Loucy (cell line): ENCODE measurements at regions not wholly inside any gene's neighbourhood (a gene's known extent, or its start where the extent isn't known, plus 50 kb on each side); places are given as distances from the start of the nearest gene placed in this dataset.

Experiments
- H2AFZ ChIP-seq: fragments of 200-600 bp; sonication (generic); 2 replicates; pipeline ENCODE4 v1.6.0; 2016; ENCODE audit warnings: antibody characterized with exemption, mild to moderate bottlenecking, low read length, moderate library complexity
- H3F3A ChIP-seq: fragments of 200-600 bp; 2 replicates; pipeline ENCODE4 v1.6.0; 2016; ENCODE audit warnings: antibody characterized with exemption, low read depth, mild to moderate bottlenecking
- H3K27me3 ChIP-seq: fragments of 200-600 bp; sonication (generic); 2 replicates; pipeline ENCODE4 v1.6.1; 2014; ENCODE audit warnings: low read length, mild to moderate bottlenecking; ENCODE audit not compliant: insufficient read depth, poor library complexity, severe bottlenecking
- H3K36me3 ChIP-seq: fragments of 200-600 bp; sonication (generic); 2 replicates; pipeline ENCODE4 v1.6.1; 2016; ENCODE audit warnings: low read length; ENCODE audit not compliant: insufficient read depth
- H3K4me1 ChIP-seq: fragments of 200-600 bp; sonication (generic); 2 replicates; pipeline ENCODE4 v1.5.1; 2014; ENCODE audit warnings: low read length, mild to moderate bottlenecking; ENCODE audit not compliant: insufficient read depth, poor library complexity, severe bottlenecking
- H3K4me2 ChIP-seq: fragments of 200-600 bp; sonication (generic); 2 replicates; pipeline ENCODE4 v1.6.0; 2014; ENCODE audit warnings: antibody characterized with exemption, low read length, low read depth, mild to moderate bottlenecking; ENCODE audit not compliant: poor library complexity, severe bottlenecking
- H3K4me3 ChIP-seq: fragments of 200-600 bp; sonication (generic); 2 replicates; pipeline ENCODE4 v1.5.1; 2014; ENCODE audit warnings: low read length, mild to moderate bottlenecking, mixed read lengths; ENCODE audit not compliant: poor library complexity, severe bottlenecking
- H3K79me2 ChIP-seq: fragments of 200-600 bp; sonication (generic); 2 replicates; pipeline ENCODE4 v1.6.1; 2014; ENCODE audit warnings: low read length; ENCODE audit not compliant: insufficient read depth
- H3K9ac ChIP-seq: fragments of 200-600 bp; sonication (generic); 2 replicates; pipeline ENCODE4 v1.6.0; 2014; ENCODE audit warnings: mild to moderate bottlenecking, low read depth, low read length, moderate library complexity; ENCODE audit not compliant: poor library complexity, severe bottlenecking
- H3K9me2 ChIP-seq: fragments of 200-600 bp; sonication (generic); replicated peaks from 2 replicates; pipeline ENCODE4 v1.6.1; 2016; ENCODE audit warnings: low read depth, low read length, mixed read lengths
- H3K9me3 ChIP-seq: fragments of 200-600 bp; sonication (generic); 2 replicates; pipeline ENCODE4 v1.6.1; 2014; ENCODE audit warnings: mild to moderate bottlenecking, antibody characterized with exemption, low read length, low read depth; ENCODE audit not compliant: insufficient read depth
- H4K20me1 ChIP-seq: fragments of 200-600 bp; sonication (generic); 2 replicates; pipeline ENCODE4 v1.6.0; 2014; ENCODE audit warnings: antibody characterized with exemption, low read length, mild to moderate bottlenecking; ENCODE audit not compliant: insufficient read depth, poor library complexity, severe bottlenecking
- CTCF ChIP-seq: fragments of 200-600 bp; sonication (generic); conservative IDR thresholded peaks from 2 replicates; pipeline ENCODE4 v1.5.1; 2014; ENCODE audit warnings: mild to moderate bottlenecking, antibody characterized with exemption, low read length
- EZH2phosphoT487 ChIP-seq: fragments of 200-600 bp; IDR thresholded peaks from 2 replicates; pipeline ENCODE4 v1.6.1; 2018; ENCODE audit warnings: antibody characterized with exemption, mild to moderate bottlenecking, moderate library complexity, borderline replicate concordance

DNA sequence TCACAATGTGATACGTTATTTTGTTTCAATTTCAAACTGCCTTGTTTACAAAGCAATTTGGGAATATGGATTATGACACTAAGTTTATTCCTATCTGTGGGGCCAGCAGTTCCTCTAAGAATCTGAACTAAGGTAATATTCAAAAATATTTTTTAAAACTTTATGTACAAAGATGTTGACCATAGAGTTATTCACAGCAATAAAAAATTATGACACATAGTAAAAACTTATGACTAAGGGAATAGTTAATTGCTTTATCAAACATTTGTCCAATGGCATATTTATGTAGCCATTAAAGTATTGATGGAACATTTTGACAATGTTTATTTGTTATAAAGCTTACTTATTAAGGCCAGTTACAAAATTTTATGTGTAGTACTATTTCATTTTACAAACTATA, 73.4 kb upstream of the FREM1 start:
- Histone ChIP-seq H3K27me3 (no peaks in the 10 kb centered on the region), H3K4me1 (no peaks in the 10 kb centered on the region), H3K9me3 (no peaks in the 10 kb centered on the region), H3K36me3 (peaks cover 10% of the 10 kb centered on the region; the same call in 1 of the 2 replicates), H3K9me2 (no peaks in the 10 kb centered on the region), H3K79me2 (no peaks in the 10 kb centered on the region), H4K20me1 (no peaks in the 10 kb centered on the region), H3K4me2 (no peak overlapping the region), H3F3A (no peaks in the 10 kb centered on the region), H2AFZ (no peak overlapping the region), H3K4me3 (no peak overlapping the region), H3K9ac (no peak overlapping the region)
- TF ChIP-seq CTCF: no peak
- TF ChIP-seq EZH2phosphoT487: no peak

GRCh38 chr9:14981291-14981950, 71.2 kb upstream of the FREM1 start:
- Histone ChIP-seq H2AFZ (no peak overlapping the region), H3K4me3 (no peak overlapping the region), H3K9ac (no peak overlapping the region), H3K36me3 (peaks cover 7% of the 10 kb centered on the region; the same call in 1 of the 2 replicates), H3K9me3 (no peaks in the 10 kb centered on the region), H3K9me2 (no peaks in the 10 kb centered on the region), H4K20me1 (no peaks in the 10 kb centered on the region), H3K27me3 (no peaks in the 10 kb centered on the region), H3F3A (no peaks in the 10 kb centered on the region), H3K79me2 (no peaks in the 10 kb centered on the region), H3K4me2 (no peak overlapping the region), H3K4me1 (no peaks in the 10 kb centered on the region)
- TF ChIP-seq EZH2phosphoT487 (no peak), CTCF (no peak)

DNA sequence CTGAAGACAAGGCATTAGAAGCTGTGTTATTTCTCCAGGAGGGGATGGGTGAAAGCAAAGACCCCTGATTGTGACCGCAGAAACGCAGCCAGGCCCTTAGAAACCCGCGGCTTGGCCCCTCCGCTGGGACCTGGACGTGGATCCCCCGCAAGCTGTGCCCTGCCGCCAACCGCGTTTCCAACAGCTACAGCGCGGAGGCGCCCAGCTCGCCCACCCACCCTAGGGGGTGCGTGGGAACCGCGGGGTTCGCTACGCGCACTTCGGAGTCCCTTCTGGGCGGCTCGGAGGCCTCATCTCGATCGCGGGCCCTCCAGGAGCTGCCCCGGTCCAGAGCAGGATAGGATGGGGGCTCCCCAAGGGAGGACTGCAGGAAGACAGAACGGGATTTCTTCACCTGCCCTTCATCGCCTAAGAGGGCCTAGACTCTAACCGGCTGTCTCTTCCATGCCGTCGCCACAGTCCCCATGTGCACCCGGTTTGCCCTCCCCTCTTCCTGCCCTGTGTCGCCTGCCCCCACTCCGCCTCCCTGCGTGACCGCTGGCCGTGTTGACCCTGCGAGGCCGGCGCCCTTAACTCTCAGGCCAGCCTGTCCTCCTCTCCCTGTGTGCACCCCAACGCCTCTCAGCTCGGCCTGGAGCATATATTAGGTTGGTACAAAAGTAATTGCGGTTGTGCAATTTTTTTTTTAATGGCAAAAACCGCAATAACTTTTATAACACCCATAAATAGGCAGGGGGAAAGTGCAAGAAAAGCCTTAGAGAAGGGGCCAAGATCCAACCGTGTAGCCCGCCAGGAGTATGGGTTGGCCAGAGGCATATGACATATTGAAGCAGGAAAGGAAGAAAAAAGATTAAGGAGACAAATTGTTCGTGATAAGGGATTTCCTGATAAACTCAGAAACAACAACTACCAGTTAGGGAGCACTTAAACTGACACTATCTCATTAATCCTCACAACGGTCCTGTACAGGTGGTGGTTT, 68.1 kb upstream of the FREM1 start:
- Histone ChIP-seq H3K27me3 (no peaks in the 10 kb centered on the region), H3K9ac (no peak overlapping the region), H3K9me3 (no peaks in the 10 kb centered on the region), H3F3A (no peaks in the 10 kb centered on the region), H3K4me2 (no peak overlapping the region), H3K36me3 (no peaks in the 10 kb centered on the region), H3K79me2 (no peaks in the 10 kb centered on the region), H2AFZ (no peak overlapping the region), H3K9me2 (no peaks in the 10 kb centered on the region), H3K4me3 (no peak overlapping the region), H4K20me1 (no peaks in the 10 kb centered on the region), H3K4me1 (no peaks in the 10 kb centered on the region)
- no peak for TF ChIP-seq EZH2phosphoT487
- no peak for TF ChIP-seq CTCF
